HFF-Myc (cell line): ENCODE measurements at regions not wholly inside any gene's neighbourhood (a gene's known extent, or its start where the extent isn't known, plus 50 kb on each side); places are given as distances from the start of the nearest gene placed in this dataset.

Source experiments
- DNase-seq: peaks from one replicate; pipeline ENCODE4 v3.0.0-alpha.2; 2011; ENCODE audit warnings: low read depth; ENCODE audit errors: extremely low read depth
- H3K4me3 ChIP-seq: replicated peaks from 2 replicates; pipeline ENCODE4 v1.5.1; 2011; ENCODE audit warnings: low read depth, mild to moderate bottlenecking, control low read depth, low read length
- CTCF ChIP-seq: IDR thresholded peaks from 2 replicates; pipeline ENCODE4 v1.5.1; 2012; ENCODE audit warnings: mild to moderate bottlenecking, low read depth, low read length, control low read depth; ENCODE audit errors: missing control alignments

DNA sequence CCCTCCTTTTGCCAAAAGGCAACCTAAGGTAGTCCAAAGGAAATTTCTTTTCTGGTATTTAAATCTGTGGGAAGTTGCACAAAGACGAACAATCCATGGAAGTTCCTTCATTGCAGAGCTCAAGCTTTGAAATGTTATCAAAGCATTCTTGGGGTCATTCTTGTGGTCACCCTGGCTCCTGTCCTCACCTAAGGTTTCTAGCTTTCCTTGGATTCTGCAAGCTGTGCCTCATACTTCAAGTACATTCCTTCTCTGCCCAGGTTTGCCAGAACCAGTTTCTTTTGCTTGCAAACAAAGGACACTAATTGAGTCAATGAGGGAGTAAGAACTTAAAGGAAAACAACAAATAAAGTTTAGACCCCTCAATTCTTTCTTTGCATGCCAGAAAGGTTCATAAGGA lies 329.8 kb upstream of the PDZRN3 start:
- no peak overlapping the region for H3K4me3 ChIP-seq
- no peak for TF ChIP-seq CTCF
- no peak for DNase-seq

- no peak for DNase-seq
- H3K4me3 ChIP-seq, result no peak overlapping the region
- no peak for TF ChIP-seq CTCF
These were observed 328.0 kb upstream of the PDZRN3 start for GRCh38 chr3:73952781-73953180.

GRCh38 chr3:73950865-73951558 lies 326.3 kb upstream of the PDZRN3 start:
- no peak for DNase-seq
- H3K4me3 ChIP-seq, result no peak overlapping the region
- no peak for TF ChIP-seq CTCF

DNA sequence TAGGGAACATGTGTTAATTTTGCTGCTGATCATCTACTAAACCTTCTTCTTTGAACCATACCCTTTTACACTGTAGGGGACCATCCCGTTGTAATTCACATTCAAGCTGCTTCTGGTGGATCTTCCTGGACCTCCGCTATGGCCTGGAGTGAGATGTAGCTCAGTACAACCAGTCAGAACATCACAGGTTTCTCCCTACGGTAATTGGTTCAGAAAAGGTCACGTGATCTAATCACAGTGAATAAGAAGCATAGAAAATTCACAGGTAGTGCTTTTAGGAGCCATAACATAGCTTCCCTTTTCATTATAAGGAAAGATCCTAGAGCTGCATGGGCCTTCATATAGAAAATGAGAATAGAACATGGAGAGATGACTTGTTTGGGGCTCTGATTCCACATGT lies 320.8 kb upstream of the PDZRN3 start:
- no peak for TF ChIP-seq CTCF
- H3K4me3 ChIP-seq, result no peak overlapping the region
- no peak for DNase-seq

GRCh38 chr3:73939985-73940384 lies 315.2 kb upstream of the PDZRN3 start:
- TF ChIP-seq CTCF, result no peak
- H3K4me3 ChIP-seq, result no peak overlapping the region
- no peak for DNase-seq

DNA sequence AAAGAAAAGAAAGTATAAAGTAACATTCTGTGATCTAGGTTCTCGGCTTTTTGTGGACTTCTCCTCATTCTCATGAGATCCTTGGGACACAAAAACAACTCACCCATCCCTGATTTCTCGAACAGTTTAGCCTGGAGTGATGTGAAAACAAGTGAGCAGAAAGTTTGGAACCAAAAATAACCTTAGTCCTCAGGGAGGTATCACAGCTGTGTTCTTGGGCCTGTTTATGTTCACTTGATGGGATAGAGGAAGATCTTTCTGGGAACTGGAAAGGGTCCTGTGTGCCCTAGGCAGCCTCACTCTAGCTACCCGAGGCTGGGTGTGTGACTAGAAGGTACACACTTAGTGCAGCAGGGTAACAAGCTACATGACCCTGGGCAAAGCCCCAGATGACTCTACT lies 308.8 kb upstream of the PDZRN3 start:
- DNase-seq, result no peak
- TF ChIP-seq CTCF, result no peak
- no peak overlapping the region for H3K4me3 ChIP-seq

DNA sequence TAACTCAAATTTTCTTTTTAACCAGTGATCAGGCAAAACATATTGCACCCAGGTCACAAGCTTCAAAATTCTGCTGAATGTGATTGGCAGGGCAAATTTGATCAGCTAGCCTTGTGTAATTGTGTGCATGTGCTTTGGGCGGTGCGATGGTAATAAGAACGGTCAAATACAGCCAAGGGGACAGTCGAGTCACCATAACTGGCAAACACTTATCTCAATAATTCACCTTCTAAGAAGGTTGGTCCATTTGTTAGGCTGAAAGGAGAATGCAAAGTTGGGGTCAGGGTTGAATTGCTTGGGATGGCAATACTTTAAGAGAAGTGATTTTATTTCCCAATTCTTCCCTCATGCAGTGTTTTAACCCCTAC lies 302.4 kb upstream of the PDZRN3 start:
- no peak overlapping the region for H3K4me3 ChIP-seq
- TF ChIP-seq CTCF, result no peak
- no peak for DNase-seq
